SK-N-SH treated with all-trans-retinoic acid at 6 μM for 48 hours (cell line): ENCODE measurements at regions not wholly inside any gene's neighbourhood (a gene's known extent, or its start where the extent isn't known, plus 50 kb on each side); places are given as distances from the start of the nearest gene placed in this dataset.

Experiments
- ATAC-seq: fragments of 200-7000 bp; cut with Tn5 transposase; 3 replicates; pipeline ENCODE4 v1.9.1; 2020; ENCODE audit warnings: mild to moderate bottlenecking, moderate library complexity
- ARNTL ChIP-seq: fragments of 450-650 bp; formaldehyde crosslinking; IDR thresholded peaks from 2 replicates; pipeline ENCODE4 v1.5.0; 2020; ENCODE audit warnings: low read depth, mild to moderate bottlenecking, moderate library complexity, borderline replicate concordance
- BACH2 ChIP-seq: fragments of 250-450 bp; sonication (Bioruptor Pico); IDR thresholded peaks from 2 replicates; pipeline ENCODE4 v1.9.0; 2021; ENCODE audit warnings: mild to moderate bottlenecking, borderline replicate concordance
- CREB5 ChIP-seq: fragments of 250-450 bp; sonication (Bioruptor Pico); IDR thresholded peaks from 2 replicates; pipeline ENCODE4 v1.5.1; 2020; ENCODE audit warnings: low read depth, mild to moderate bottlenecking, moderate library complexity
- CSRNP3 ChIP-seq: fragments of 250-450 bp; sonication (Bioruptor Pico); IDR thresholded peaks from 2 replicates; pipeline ENCODE4 v1.5.1; 2021; ENCODE audit warnings: mild to moderate bottlenecking, moderate library complexity
- ESRRG ChIP-seq: fragments of 250-450 bp; sonication (Bioruptor Pico); IDR thresholded peaks from 2 replicates; pipeline ENCODE4 v1.6.1; 2021; ENCODE audit warnings: mild to moderate bottlenecking
- GLIS3 ChIP-seq: fragments of 250-450 bp; sonication (Bioruptor Pico); IDR thresholded peaks from 2 replicates; pipeline ENCODE4 v1.5.0; 2020; ENCODE audit warnings: mild to moderate bottlenecking, moderate library complexity
- ISL1 ChIP-seq: fragments of 250-450 bp; sonication (Bioruptor Pico); IDR thresholded peaks from 2 replicates; pipeline ENCODE4 v2.1.2; 2022; ENCODE audit warnings: mild to moderate bottlenecking, moderate library complexity
- OSR1 ChIP-seq: fragments of 250-450 bp; sonication (Bioruptor Pico); IDR thresholded peaks from 2 replicates; pipeline ENCODE4 v1.8.0; 2022; ENCODE audit warnings: moderate library complexity, mild to moderate bottlenecking, inconsistent platforms
- PATZ1 ChIP-seq: fragments of 250-450 bp; sonication (Bioruptor Pico); IDR thresholded peaks from 2 replicates; pipeline ENCODE4 v1.8.0; 2020; ENCODE audit warnings: mild to moderate bottlenecking, moderate library complexity, borderline replicate concordance
- POU6F1 ChIP-seq: fragments of 250-450 bp; sonication (Bioruptor Pico); IDR thresholded peaks from 2 replicates; pipeline ENCODE4 v1.8.0; 2021; ENCODE audit warnings: low read depth, mild to moderate bottlenecking, moderate library complexity, borderline replicate concordance
- PPARA ChIP-seq: fragments of 250-450 bp; sonication (Bioruptor Pico); IDR thresholded peaks from 2 replicates; pipeline ENCODE4 v1.5.0; 2020; ENCODE audit warnings: mild to moderate bottlenecking, borderline replicate concordance
- RARB ChIP-seq: fragments of 250-450 bp; sonication (Bioruptor Pico); IDR thresholded peaks from 2 replicates; pipeline ENCODE4 v1.8.0; 2021; ENCODE audit warnings: mild to moderate bottlenecking, moderate library complexity
- SNAI2 ChIP-seq: fragments of 250-450 bp; sonication (Bioruptor Pico); IDR thresholded peaks from 2 replicates; pipeline ENCODE4 v1.5.0; 2020; ENCODE audit warnings: mild to moderate bottlenecking, moderate library complexity
- TOX ChIP-seq: fragments of 250-450 bp; sonication (Bioruptor Pico); IDR thresholded peaks from 2 replicates; pipeline ENCODE4 v1.8.0; 2021; ENCODE audit warnings: mild to moderate bottlenecking, moderate library complexity, borderline replicate concordance
- TSHZ2 ChIP-seq: fragments of 250-450 bp; sonication (Bioruptor Pico); IDR thresholded peaks from 2 replicates; pipeline ENCODE4 v1.5.0; 2020; ENCODE audit warnings: mild to moderate bottlenecking, moderate library complexity
- ZC3H10 ChIP-seq: fragments of 250-450 bp; sonication (Bioruptor Pico); IDR thresholded peaks from 2 replicates; pipeline ENCODE4 v1.5.1; 2021; ENCODE audit warnings: mild to moderate bottlenecking, moderate library complexity
- ZFP3 ChIP-seq: fragments of 250-450 bp; sonication (Bioruptor Pico); IDR thresholded peaks from 2 replicates; pipeline ENCODE4 v1.5.0; 2020; ENCODE audit warnings: mild to moderate bottlenecking, moderate library complexity
- ZFP30 ChIP-seq: fragments of 450-650 bp; formaldehyde crosslinking; IDR thresholded peaks from 2 replicates; pipeline ENCODE4 v1.5.0; 2022; ENCODE audit warnings: mild to moderate bottlenecking, moderate library complexity
- ZNF565 ChIP-seq: fragments of 450-650 bp; formaldehyde crosslinking; conservative IDR thresholded peaks from 2 replicates; pipeline ENCODE4 v1.5.0; 2020; ENCODE audit warnings: low read depth, mild to moderate bottlenecking, moderate library complexity
- ZNF70 ChIP-seq: fragments of 450-650 bp; formaldehyde crosslinking; IDR thresholded peaks from 2 replicates; pipeline ENCODE4 v1.5.0; 2020; ENCODE audit warnings: mild to moderate bottlenecking, moderate library complexity
- ZNF8 ChIP-seq: fragments of 450-650 bp; formaldehyde crosslinking; IDR thresholded peaks from 2 replicates; pipeline ENCODE4 v1.5.0; 2020; ENCODE audit warnings: mild to moderate bottlenecking, moderate library complexity

GRCh38 chr2:71897836-71898235 lies 249.8 kb downstream of the CYP26B1 start:
- TF ChIP-seq RARB (CRISPR knock-in tag) (no peak), POU6F1 (CRISPR knock-in tag) (no peak), ZNF565 (no peak), ESRRG (CRISPR knock-in tag) (no peak), BACH2 (CRISPR knock-in tag) (no peak)
- TF ChIP-seq, all 23 proteins: peak for 0
- no peak for ATAC-seq

- TF ChIP-seq POU6F1 (CRISPR knock-in tag) (no peak), ZFP30 (CRISPR knock-in tag) (no peak), ZNF70 (CRISPR knock-in tag) (no peak), ZNF8 (no peak), GLIS3 (CRISPR knock-in tag) (no peak), ZC3H10 (no peak), PATZ1 (no peak), SNAI2 (CRISPR knock-in tag) (no peak), ZFP3 (no peak), CSRNP3 (CRISPR knock-in tag) (no peak), CREB5 (CRISPR knock-in tag) (no peak)
- no peak for ATAC-seq
These were observed 250.6 kb downstream of the CYP26B1 start for GRCh38 chr2:71897137-71897480.

- ATAC-seq = no peak
- TF ChIP-seq ZFP3 (no peak), CREB5 (CRISPR knock-in tag) (no peak), PATZ1 (no peak), TSHZ2 (CRISPR knock-in tag) (no peak), CSRNP3 (CRISPR knock-in tag) (no peak), ZC3H10 (no peak), ZNF70 (CRISPR knock-in tag) (no peak), ESRRG (CRISPR knock-in tag) (no peak), ISL1 (CRISPR knock-in tag) (no peak), TOX (CRISPR knock-in tag) (no peak), ZNF565 (no peak), BACH2 (CRISPR knock-in tag) (no peak), OSR1 (CRISPR knock-in tag) (no peak), ZNF8 (no peak), PPARA (CRISPR knock-in tag) (no peak), SNAI2 (CRISPR knock-in tag) (no peak), ARNTL (CRISPR knock-in tag) (no peak)
These were observed 251.1 kb downstream of the CYP26B1 start for GRCh38 chr2:71896385-71897136.
